ENCODE measurements at regions not wholly inside any gene's neighbourhood (a gene's known extent, or its start where the extent isn't known, plus 50 kb on each side); places are given as distances from the start of the nearest gene placed in this dataset.

DNA sequence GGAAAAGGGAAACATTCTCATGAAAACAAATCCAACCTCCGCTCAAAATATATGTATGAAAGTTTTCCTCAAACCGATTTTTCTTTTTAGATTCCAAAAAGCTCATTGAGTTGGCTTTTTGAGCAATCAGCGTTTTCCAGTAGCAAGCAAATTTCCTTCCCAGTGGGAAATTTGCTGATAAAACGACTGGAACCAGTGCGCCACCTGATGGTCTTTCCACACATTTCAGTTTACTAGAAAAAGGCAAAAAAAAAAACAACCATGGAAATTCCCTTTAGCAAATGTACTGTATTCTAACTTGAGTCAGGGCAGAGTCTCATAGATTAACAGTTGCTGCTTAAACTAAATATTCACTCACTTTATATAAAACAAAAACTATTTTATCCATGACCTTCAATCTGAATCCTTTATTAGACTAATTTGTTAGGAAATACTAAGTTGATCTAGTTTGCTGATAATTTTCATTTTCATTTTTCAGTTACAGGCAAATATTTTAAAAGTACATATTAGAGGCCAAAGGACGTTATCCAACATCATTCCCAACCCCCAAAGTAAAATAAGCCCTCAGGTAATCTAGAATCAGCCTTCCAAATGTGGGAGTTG, 271.5 kb downstream of the FOXA2 start:
- no peaks in the 10 kb centered on the region for H3K36me3 ChIP-seq (replicated peaks in 1 of 2; ENCODE audit: control insufficient read depth in 1 of 2, insufficient read depth in 2 of 2, low read length in 2 of 2)
- no peak overlapping the region for H2AFZ ChIP-seq (ENCODE audit: low read length)
- ChIA-PET POLR2A (no interaction called here), CTCF (ENCODE audit: low intra/inter-chr PET ratio, low total read pairs) (interaction anchor here (0.7 to 1.6 kb wide), 4 partner anchors 132 to 593 kb away, joined by 3 to 13 read pairs (median 4); no protein-coding TSS in a partner anchor)
- DNase-seq (ENCODE audit: low spot score) (peak; percentile 53), FAIRE-seq (peak; percentile 94), ATAC-seq (peak; percentile 41; the same call in 2 of the 3 replicates)
- H3K4me2 ChIP-seq (ENCODE audit: low read depth, low read length) = no peak overlapping the region
- in situ Hi-C loops (cut with HindIII; ENCODE audit: extremely low pct_ligation_motif_present, low pct_unique_long_range_greater_than_20kb) = no loop called here
- no peak overlapping the region for H3K9ac ChIP-seq (ENCODE audit: insufficient read depth, low read depth, low read length)
- BruUV-seq (replicated peaks) = no TSS peak
- H3K9me3 ChIP-seq (ENCODE audit: low read length) = no peaks in the 10 kb centered on the region
- intact Hi-C loops (cut with micrococcal nuclease; ENCODE audit: unreplicated experiment) = loop anchor here (2.0 to 10.0 kb wide), 3 partner anchors 508 to 672 kb away; no protein-coding TSS in a partner anchor
- H3K27me3 ChIP-seq (ENCODE audit: control insufficient read depth in 1 of 2, insufficient read depth in 2 of 2, low read length in 2 of 2) = peaks cover 2 to 14% of the 10 kb centered on the region in 2 experiments; a peak in 2 of 5 replicates
- under 1% methylated on average over 6 of the region's 6 CpGs for WGBS (ENCODE audit: low lambda C conversion rate)
- no peaks in the 10 kb centered on the region for H4K20me1 ChIP-seq (ENCODE audit: insufficient read depth, low read length)
- H3K79me2 ChIP-seq (ENCODE audit: insufficient read depth, low read length) = no peaks in the 10 kb centered on the region
- H3K4me3 ChIP-seq (replicated peaks in 1 of 3; ENCODE audit: insufficient read depth in 1 of 3, low read depth in 2 of 3, low read length in 3 of 3) = no peak overlapping the region
- H3K27ac ChIP-seq (ENCODE audit: extremely low read length, insufficient read depth, low read length) = no peak overlapping the region
- no peaks in the 10 kb centered on the region for H3K4me1 ChIP-seq (ENCODE audit: insufficient read depth, low read length)
- TF ChIP-seq POLR2AphosphoS5 (IDR thresholded peaks at IDR 0.05; ENCODE audit: low read depth, low read length) (no peak), CENPX (CRISPR knock-in tag; IDR thresholded peaks at IDR 0.05) (no peak), CBX2 (IDR thresholded peaks at IDR 0.05; ENCODE audit: low read depth, low read length) (0 out of 2 replicates have a peak, but pooled peaks have one; percentile 44), CBX2 (CRISPR knock-in tag; IDR thresholded peaks at IDR 0.05; ENCODE audit: low read depth) (no peak), NCOA2 (CRISPR knock-in tag; IDR thresholded peaks at IDR 0.05) (no peak), STAG1 (CRISPR knock-in tag; IDR thresholded peaks at IDR 0.05) (peak; percentile 83), TEAD2 (CRISPR knock-in tag; IDR thresholded peaks at IDR 0.05) (no peak), ZNF724P (CRISPR knock-in tag; IDR thresholded peaks at IDR 0.05; ENCODE audit: borderline replicate concordance) (no peak), ELF3 (CRISPR knock-in tag; IDR thresholded peaks at IDR 0.05) (0 out of 2 replicates have a peak, but pooled peaks have one; percentile 13), FOXO1 (CRISPR knock-in tag; IDR thresholded peaks at IDR 0.05) (no peak), KMT2B (CRISPR knock-in tag; IDR thresholded peaks at IDR 0.05) (no peak), SMC3 (IDR thresholded peaks at IDR 0.05; ENCODE audit: low read length) (peak; percentile 55), CEBPG (CRISPR knock-in tag; IDR thresholded peaks at IDR 0.05) (no peak), ZNF703 (CRISPR knock-in tag; IDR thresholded peaks at IDR 0.05; ENCODE audit: borderline replicate concordance) (no peak)
- TF ChIP-seq, protein P1, sequence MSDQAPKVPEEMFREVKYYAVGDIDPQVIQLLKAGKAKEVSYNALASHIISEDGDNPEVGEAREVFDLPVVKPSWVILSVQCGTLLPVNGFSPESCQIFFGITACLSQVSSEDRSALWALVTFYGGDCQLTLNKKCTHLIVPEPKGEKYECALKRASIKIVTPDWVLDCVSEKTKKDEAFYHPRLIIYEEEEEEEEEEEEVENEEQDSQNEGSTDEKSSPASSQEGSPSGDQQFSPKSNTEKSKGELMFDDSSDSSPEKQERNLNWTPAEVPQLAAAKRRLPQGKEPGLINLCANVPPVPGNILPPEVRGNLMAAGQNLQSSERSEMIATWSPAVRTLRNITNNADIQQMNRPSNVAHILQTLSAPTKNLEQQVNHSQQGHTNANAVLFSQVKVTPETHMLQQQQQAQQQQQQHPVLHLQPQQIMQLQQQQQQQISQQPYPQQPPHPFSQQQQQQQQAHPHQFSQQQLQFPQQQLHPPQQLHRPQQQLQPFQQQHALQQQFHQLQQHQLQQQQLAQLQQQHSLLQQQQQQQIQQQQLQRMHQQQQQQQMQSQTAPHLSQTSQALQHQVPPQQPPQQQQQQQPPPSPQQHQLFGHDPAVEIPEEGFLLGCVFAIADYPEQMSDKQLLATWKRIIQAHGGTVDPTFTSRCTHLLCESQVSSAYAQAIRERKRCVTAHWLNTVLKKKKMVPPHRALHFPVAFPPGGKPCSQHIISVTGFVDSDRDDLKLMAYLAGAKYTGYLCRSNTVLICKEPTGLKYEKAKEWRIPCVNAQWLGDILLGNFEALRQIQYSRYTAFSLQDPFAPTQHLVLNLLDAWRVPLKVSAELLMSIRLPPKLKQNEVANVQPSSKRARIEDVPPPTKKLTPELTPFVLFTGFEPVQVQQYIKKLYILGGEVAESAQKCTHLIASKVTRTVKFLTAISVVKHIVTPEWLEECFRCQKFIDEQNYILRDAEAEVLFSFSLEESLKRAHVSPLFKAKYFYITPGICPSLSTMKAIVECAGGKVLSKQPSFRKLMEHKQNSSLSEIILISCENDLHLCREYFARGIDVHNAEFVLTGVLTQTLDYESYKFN (CRISPR knock-in tag; conservative IDR thresholded peaks at IDR 0.05) = no peak
- TF ChIP-seq, protein P2, sequence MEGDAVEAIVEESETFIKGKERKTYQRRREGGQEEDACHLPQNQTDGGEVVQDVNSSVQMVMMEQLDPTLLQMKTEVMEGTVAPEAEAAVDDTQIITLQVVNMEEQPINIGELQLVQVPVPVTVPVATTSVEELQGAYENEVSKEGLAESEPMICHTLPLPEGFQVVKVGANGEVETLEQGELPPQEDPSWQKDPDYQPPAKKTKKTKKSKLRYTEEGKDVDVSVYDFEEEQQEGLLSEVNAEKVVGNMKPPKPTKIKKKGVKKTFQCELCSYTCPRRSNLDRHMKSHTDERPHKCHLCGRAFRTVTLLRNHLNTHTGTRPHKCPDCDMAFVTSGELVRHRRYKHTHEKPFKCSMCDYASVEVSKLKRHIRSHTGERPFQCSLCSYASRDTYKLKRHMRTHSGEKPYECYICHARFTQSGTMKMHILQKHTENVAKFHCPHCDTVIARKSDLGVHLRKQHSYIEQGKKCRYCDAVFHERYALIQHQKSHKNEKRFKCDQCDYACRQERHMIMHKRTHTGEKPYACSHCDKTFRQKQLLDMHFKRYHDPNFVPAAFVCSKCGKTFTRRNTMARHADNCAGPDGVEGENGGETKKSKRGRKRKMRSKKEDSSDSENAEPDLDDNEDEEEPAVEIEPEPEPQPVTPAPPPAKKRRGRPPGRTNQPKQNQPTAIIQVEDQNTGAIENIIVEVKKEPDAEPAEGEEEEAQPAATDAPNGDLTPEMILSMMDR (CRISPR knock-in tag; IDR thresholded peaks at IDR 0.05) = peak; percentile 77
- TF ChIP-seq, protein P3, sequence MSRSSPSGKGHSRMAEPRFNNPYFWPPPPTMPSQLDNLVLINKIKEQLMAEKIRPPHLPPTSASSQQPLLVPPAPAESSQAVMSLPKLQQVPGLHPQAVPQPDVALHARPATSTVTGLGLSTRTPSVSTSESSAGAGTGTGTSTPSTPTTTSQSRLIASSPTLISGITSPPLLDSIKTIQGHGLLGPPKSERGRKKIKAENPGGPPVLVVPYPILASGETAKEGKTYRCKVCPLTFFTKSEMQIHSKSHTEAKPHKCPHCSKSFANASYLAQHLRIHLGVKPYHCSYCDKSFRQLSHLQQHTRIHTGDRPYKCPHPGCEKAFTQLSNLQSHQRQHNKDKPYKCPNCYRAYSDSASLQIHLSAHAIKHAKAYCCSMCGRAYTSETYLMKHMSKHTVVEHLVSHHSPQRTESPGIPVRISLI (CRISPR knock-in tag; IDR thresholded peaks at IDR 0.05; ENCODE audit: borderline replicate concordance) = peak; percentile 86
- TF ChIP-seq, protein P4, sequence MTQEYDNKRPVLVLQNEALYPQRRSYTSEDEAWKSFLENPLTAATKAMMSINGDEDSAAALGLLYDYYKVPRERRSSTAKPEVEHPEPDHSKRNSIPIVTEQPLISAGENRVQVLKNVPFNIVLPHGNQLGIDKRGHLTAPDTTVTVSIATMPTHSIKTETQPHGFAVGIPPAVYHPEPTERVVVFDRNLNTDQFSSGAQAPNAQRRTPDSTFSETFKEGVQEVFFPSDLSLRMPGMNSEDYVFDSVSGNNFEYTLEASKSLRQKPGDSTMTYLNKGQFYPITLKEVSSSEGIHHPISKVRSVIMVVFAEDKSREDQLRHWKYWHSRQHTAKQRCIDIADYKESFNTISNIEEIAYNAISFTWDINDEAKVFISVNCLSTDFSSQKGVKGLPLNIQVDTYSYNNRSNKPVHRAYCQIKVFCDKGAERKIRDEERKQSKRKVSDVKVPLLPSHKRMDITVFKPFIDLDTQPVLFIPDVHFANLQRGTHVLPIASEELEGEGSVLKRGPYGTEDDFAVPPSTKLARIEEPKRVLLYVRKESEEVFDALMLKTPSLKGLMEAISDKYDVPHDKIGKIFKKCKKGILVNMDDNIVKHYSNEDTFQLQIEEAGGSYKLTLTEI (CRISPR knock-in tag; conservative IDR thresholded peaks at IDR 0.05) = no peak

Measured in HepG2 (cell line).